Astrocyte (in vitro differentiated cells and primary cell): ENCODE measurements at regions not wholly inside any gene's neighbourhood (a gene's known extent, or its start where the extent isn't known, plus 50 kb on each side); places are given as distances from the start of the nearest gene placed in this dataset.
"Not testable (repeated sequence)": the region's sequence is repeated elsewhere in the genome, so short reads cannot be mapped to it uniquely, and the experiment has no call there.

Experiments used
- DNase-seq: peaks from one replicate; pipeline ENCODE4 v3.0.0-alpha.2; 2010; ENCODE audit warnings: low read depth
- FAIRE-seq: peaks from 2 replicates; lab custom pipeline; 2011; peaks lifted over from hg19 to GRCh38; lab: Jason Lieb, UNC
- H2AFZ ChIP-seq: 2 replicates; pipeline ENCODE4 v1.6.0; 2012; ENCODE audit warnings: low read depth, low read length, inconsistent platforms
- H3K27ac ChIP-seq: 2 replicates; pipeline ENCODE4 v1.5.1; 2011; ENCODE audit warnings: low read depth, low read length, inconsistent platforms
- H3K27me3 ChIP-seq: 2 replicates; pipeline ENCODE4 v1.6.0; 2011; ENCODE audit warnings: low read length, inconsistent platforms; ENCODE audit not compliant: insufficient read depth
- H3K36me3 ChIP-seq: 2 replicates; pipeline ENCODE4 v1.5.1; 2011; ENCODE audit warnings: low read length, inconsistent platforms; ENCODE audit not compliant: insufficient read depth
- H3K4me1 ChIP-seq: 2 replicates; pipeline ENCODE4 v1.5.1; 2011; ENCODE audit warnings: low read length, inconsistent platforms; ENCODE audit not compliant: insufficient read depth
- H3K4me2 ChIP-seq: 2 replicates; pipeline ENCODE4 v1.6.0; 2012; ENCODE audit warnings: low read length, inconsistent platforms
- H3K4me3 ChIP-seq: 2 replicates; pipeline ENCODE4 v1.5.1; 2011; ENCODE audit warnings: low read depth, mild to moderate bottlenecking, low read length, inconsistent platforms; ENCODE audit not compliant: insufficient read depth
- H3K79me2 ChIP-seq: 2 replicates; pipeline ENCODE4 v1.6.0; 2012; ENCODE audit warnings: mild to moderate bottlenecking, low read length, inconsistent platforms; ENCODE audit not compliant: insufficient read depth
- H3K9ac ChIP-seq: 2 replicates; pipeline ENCODE4 v1.6.0; 2012; ENCODE audit warnings: mild to moderate bottlenecking, low read length, inconsistent platforms
- H3K9me3 ChIP-seq: 2 replicates; pipeline ENCODE4 v1.5.1; 2012; ENCODE audit warnings: low read depth, mild to moderate bottlenecking, low read length, inconsistent platforms; ENCODE audit not compliant: insufficient read depth
- H4K20me1 ChIP-seq: 2 replicates; pipeline ENCODE4 v1.6.0; 2012; ENCODE audit warnings: low read length, inconsistent platforms; ENCODE audit not compliant: insufficient read depth
- H3K27ac Mint-ChIP-seq: one replicate; pipeline ENCODE4 v1.8.0; 2021; ENCODE audit warnings: mild to moderate bottlenecking, mixed read lengths; ENCODE audit not compliant: unreplicated experiment
- H3K27me3 Mint-ChIP-seq: one replicate; pipeline ENCODE4 v1.8.0; 2021; ENCODE audit warnings: low read depth, mixed read lengths; ENCODE audit not compliant: unreplicated experiment
- H3K36me3 Mint-ChIP-seq: one replicate; pipeline ENCODE4 v1.8.0; 2021; ENCODE audit warnings: low read depth, mixed read lengths; ENCODE audit not compliant: unreplicated experiment
- H3K4me1 Mint-ChIP-seq: one replicate; pipeline ENCODE4 v1.8.0; 2021; ENCODE audit warnings: low read depth, mixed read lengths; ENCODE audit not compliant: unreplicated experiment
- H3K4me3 Mint-ChIP-seq: one replicate; pipeline ENCODE4 v1.8.0; 2021; ENCODE audit warnings: mild to moderate bottlenecking, moderate library complexity, mixed read lengths; ENCODE audit not compliant: unreplicated experiment
- H3K9me3 Mint-ChIP-seq: one replicate; pipeline ENCODE4 v1.8.0; 2021; ENCODE audit warnings: mild to moderate bottlenecking, mixed read lengths; ENCODE audit not compliant: unreplicated experiment
- CTCF ChIP-seq: IDR thresholded peaks from 2 replicates; pipeline ENCODE4 v1.5.1; 2011; ENCODE audit warnings: low read depth, mild to moderate bottlenecking, inconsistent platforms, low read length, moderate library complexity; ENCODE audit not compliant: insufficient read depth
- EZH2 ChIP-seq: IDR thresholded peaks from 2 replicates; pipeline ENCODE4 v1.6.1; 2012; ENCODE audit warnings: mild to moderate bottlenecking, low read length, inconsistent platforms; ENCODE audit not compliant: insufficient read depth

GRCh38 chr2:51780353-51780752, 748.4 kb upstream of the NRXN1 start:
- Histone ChIP-seq H3K4me3 (no peak overlapping the region), H3K4me2 (no peak overlapping the region), H3K36me3 (no peaks in the 10 kb centered on the region), H3K4me1 (no peaks in the 10 kb centered on the region), H3K27ac (no peak overlapping the region), H2AFZ (no peak overlapping the region), H3K9ac (no peak overlapping the region), H3K27me3 (no peaks in the 10 kb centered on the region), H3K9me3 (no peaks in the 10 kb centered on the region), H3K79me2 (no peaks in the 10 kb centered on the region), H4K20me1 (no peaks in the 10 kb centered on the region)
- FAIRE-seq (no peak), DNase-seq (no peak)
- Mint-ChIP-seq H3K27ac (no peak overlapping the region), H3K4me3 (no peak overlapping the region), H3K4me1 (peaks cover 7% of the 10 kb centered on the region), H3K27me3 (no peaks in the 10 kb centered on the region), H3K36me3 (no peaks in the 10 kb centered on the region), H3K9me3 (no peaks in the 10 kb centered on the region)
- no peak for TF ChIP-seq EZH2
- no peak for TF ChIP-seq CTCF

GRCh38 chr2:51779723-51780122, 747.8 kb upstream of the NRXN1 start:
- not testable (repeated sequence) for H3K36me3 ChIP-seq, H3K9me3 ChIP-seq, H3K27me3 Mint-ChIP-seq, H3K4me3 Mint-ChIP-seq, H3K9ac ChIP-seq, H3K9me3 Mint-ChIP-seq, H4K20me1 ChIP-seq, DNase-seq, H3K27ac ChIP-seq, H3K4me3 ChIP-seq, FAIRE-seq, H3K4me1 ChIP-seq, H3K36me3 Mint-ChIP-seq, H3K4me2 ChIP-seq, H3K27ac Mint-ChIP-seq, H3K27me3 ChIP-seq, H2AFZ ChIP-seq, H3K4me1 Mint-ChIP-seq, H3K79me2 ChIP-seq

GRCh38 chr2:51778806-51779205, 746.9 kb upstream of the NRXN1 start:
- H2AFZ ChIP-seq, result no peak overlapping the region
- no peaks in the 10 kb centered on the region for H3K9me3 ChIP-seq
- H3K27me3 Mint-ChIP-seq, result no peaks in the 10 kb centered on the region
- no peak overlapping the region for H3K9ac ChIP-seq
- no peak overlapping the region for H3K4me3 ChIP-seq
- no peak overlapping the region for H3K27ac Mint-ChIP-seq
- H3K27me3 ChIP-seq, result no peaks in the 10 kb centered on the region
- H3K36me3 Mint-ChIP-seq, result no peaks in the 10 kb centered on the region
- no peak overlapping the region for H3K27ac ChIP-seq
- peaks cover 7% of the 10 kb centered on the region for H3K4me1 Mint-ChIP-seq
- DNase-seq (no peak), FAIRE-seq (no peak)
- peaks cover 2% of the 10 kb centered on the region for H3K9me3 Mint-ChIP-seq
- H4K20me1 ChIP-seq, result no peaks in the 10 kb centered on the region
- H3K79me2 ChIP-seq, result no peaks in the 10 kb centered on the region
- H3K4me3 Mint-ChIP-seq, result no peak overlapping the region
- TF ChIP-seq EZH2 (no peak), CTCF (no peak)
- H3K36me3 ChIP-seq, result no peaks in the 10 kb centered on the region
- no peak overlapping the region for H3K4me2 ChIP-seq
- H3K4me1 ChIP-seq, result no peaks in the 10 kb centered on the region

- not testable (repeated sequence) for H3K79me2 ChIP-seq, H3K4me1 Mint-ChIP-seq, H4K20me1 ChIP-seq, DNase-seq, H3K36me3 Mint-ChIP-seq, H2AFZ ChIP-seq, H3K4me3 Mint-ChIP-seq, H3K9ac ChIP-seq, H3K27ac ChIP-seq, H3K9me3 ChIP-seq, H3K27me3 Mint-ChIP-seq, FAIRE-seq, H3K27me3 ChIP-seq, H3K4me2 ChIP-seq, H3K4me1 ChIP-seq, H3K27ac Mint-ChIP-seq, H3K4me3 ChIP-seq, H3K36me3 ChIP-seq, H3K9me3 Mint-ChIP-seq
Observed at GRCh38 chr2:51774606-51775005, 742.7 kb upstream of the NRXN1 start.
